Right renal pelvis (tissue), 4 donors: ENCODE measurements at regions not wholly inside any gene's neighbourhood (a gene's known extent, or its start where the extent isn't known, plus 50 kb on each side); places are given as distances from the start of the nearest gene placed in this dataset.

Experiments used
- DNase-seq, 4 donors: peaks; one replicate each; pipeline ENCODE4 v3.0.0-alpha.2; 2013; ENCODE audit warnings: low read depth in 4 of 4, low spot score in 3 of 4, missing footprints in 1 of 4

DNA sequence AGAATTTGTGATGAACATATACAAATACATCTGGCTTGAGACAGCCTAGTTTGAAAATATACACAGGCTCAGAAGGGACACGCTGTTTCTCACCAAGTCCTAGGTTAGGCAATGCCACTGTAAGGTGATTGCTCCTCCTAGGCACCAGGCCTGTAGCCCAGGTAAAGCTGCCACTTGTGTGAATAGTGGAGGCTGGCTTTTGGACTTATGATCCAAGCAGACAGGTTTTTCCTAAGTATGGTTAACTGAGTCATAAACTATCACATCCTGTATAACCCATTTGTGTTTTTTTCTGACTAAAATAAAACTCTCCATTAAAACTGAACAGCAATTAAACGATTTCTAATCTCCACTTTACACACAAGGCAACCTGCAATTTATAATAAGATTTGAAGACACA, 81.0 kb downstream of the SEMA4F start:
- DNase-seq, result no peak

DNA sequence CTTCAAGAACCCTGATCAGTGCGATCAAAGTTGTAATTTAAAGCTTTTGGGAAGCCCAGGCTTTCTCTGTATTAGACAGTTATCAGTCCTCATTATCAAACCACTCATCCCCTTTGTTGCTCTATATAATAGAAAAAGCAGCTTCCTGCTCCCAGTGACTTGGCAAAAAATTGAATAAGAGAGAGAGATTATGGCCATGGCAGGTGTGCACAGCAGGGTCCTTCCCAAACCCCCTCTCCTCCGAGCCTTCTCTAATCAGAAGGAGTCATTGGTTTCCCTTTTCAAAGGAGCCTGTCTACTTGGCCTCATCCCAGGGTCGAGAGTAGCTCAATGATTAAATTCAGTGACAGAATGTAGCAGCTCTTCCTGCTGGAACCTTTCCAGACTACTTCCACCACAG, 81.5 kb downstream of the SEMA4F start:
- no peak for DNase-seq

DNA sequence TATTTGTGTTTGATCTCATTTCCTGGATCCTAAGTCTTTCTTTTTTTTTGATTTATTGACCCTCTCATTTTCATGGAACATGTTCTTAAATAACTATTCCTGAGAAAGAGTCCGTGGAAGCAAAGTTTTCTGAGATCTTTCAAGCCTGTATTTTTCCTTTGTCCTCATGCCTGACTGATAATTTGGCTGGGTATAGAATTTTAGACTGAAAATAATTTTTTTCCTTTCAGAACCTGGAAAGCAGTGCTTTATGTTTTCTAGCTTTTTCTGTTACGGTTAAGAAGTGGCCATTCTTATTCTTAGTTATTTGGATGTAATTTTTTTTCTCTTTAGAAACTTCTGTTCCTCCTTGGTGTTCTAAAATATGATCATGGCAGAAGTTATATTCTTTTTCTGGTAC, 82.5 kb downstream of the SEMA4F start:
- DNase-seq, result no peak

DNA sequence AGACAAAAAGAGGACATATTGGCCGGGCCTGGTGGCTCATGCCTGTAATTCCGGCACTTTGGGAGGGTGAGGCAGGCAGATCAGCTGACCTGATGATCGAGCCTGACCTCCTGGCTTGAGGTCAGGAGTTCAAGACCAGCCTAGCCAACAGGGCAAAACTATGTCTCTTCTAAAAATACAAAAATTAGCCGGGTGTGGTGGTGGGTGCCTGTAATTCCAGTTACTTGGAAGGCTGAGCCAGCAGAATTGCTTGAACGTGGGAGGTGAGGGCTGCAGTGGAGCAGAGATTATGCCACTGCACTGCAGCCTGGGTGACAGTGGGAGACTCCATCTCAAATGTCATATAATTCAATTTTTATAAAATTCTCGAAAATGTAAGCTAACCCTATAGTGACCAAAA, 84.5 kb downstream of the SEMA4F start:
- no peak for DNase-seq

DNA sequence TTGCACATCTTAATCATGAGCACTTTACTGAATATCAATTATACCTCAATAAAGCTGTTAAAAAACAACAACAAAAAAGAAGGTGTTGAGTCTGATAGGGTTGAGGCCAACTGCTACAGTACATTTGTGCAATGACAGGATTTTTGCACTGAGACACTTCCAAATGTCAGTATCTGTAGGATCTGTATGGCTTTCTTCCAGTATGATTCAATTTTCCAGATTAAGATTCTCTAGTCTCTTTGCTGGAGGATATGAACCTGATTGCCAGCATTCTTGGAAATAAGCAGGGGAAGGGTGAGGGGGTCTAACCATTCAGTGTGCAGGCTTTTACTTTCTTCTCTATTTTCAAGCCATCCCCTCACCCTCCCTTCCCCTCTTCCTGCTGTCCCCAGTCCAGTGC, 85.1 kb downstream of the SEMA4F start:
- no peak for DNase-seq

DNA sequence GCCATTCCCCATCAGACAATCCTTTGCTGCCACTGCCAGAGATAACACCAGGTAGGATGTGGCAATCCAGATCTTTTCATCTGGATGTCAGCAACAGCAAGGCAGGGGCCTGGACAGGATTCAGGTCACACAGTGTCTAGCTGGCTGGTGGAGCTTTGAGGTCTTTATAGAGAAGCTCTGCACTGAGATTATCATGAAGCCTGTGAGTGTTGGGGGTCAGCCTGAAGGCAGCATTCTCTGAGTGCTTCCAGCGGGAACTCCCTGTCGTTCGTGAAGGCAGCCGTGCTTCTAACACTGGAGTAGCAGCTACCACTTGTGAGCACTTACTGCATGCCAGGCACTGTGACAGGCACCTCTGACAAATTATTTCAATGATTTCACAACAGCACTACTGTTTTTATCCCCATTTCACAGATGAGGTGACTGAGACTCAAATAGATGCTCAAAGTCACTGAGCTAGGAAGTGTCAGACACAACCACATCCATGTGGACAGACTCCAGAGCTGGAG, 85.7 kb downstream of the SEMA4F start:
- no peak for DNase-seq

DNA sequence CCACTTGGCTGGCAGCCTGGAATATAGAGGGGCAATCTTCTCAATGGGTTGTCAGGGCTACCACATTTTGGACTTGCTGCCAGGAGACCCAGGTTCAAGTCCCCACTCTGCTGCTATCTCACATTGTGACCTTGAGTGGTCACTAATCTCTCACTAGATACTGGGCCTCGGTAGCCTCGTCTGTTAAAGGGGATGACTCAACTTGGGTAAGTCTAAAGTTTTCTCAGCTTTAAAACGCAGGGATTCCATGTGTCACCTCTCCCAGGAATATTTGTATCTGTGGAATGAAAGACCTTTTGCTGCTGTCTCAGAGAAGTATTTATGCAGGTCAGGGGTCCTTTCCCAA, 86.3 kb downstream of the SEMA4F start:
- DNase-seq, result no peak

DNA sequence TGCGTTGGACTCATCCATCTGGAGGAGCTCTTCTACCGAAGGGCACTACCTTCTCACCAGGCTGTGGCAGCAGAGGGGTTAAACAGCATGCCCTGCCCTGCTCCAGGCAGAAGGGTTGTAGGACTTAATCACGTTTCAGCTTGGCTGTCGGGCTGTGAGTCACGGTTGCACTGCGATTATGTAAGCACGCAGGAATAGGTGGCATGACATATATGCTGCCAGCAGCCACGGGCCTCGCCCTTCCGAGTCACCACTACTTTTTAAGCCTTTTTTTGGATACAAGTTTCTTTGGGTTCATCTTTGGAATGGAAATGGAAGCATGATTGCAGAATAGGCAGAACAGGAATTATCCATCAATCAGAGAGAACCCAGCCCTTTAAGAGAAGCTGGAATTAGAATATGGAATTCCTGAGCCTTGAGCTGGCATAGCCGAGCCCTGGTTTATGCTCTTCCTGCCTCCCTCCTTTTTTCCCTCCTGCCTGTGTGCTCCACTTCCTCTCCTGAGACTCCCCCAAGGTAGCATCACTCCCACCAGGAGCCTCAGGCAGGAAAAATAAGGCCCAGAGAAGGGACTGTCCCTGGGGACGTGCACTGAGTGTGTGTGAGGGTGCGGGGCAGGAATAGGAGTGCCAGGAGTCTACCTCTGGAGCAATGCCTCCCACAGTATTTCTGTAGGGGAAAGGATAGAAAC, 86.8 kb downstream of the SEMA4F start:
- no peak for DNase-seq

DNA sequence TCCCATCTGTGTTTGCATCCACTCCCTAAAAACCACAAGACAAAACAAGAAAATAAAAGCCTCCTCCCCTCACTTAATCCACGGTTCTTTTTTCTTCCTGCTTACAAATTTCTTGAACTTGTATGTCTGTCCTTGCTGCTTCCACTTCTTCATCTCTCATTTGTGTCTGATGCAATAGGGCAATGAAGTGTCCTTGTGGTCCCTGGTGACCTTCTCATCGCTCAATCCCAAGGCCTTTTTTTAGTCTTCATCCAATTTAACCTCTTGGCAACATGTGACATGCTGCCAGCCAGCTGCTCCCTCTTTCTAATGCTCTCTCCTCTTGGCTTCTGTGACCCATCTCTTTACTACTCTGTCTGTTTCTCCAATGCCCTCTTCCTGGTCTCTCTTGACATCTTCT, 87.6 kb downstream of the SEMA4F start:
- no peak for DNase-seq

DNA sequence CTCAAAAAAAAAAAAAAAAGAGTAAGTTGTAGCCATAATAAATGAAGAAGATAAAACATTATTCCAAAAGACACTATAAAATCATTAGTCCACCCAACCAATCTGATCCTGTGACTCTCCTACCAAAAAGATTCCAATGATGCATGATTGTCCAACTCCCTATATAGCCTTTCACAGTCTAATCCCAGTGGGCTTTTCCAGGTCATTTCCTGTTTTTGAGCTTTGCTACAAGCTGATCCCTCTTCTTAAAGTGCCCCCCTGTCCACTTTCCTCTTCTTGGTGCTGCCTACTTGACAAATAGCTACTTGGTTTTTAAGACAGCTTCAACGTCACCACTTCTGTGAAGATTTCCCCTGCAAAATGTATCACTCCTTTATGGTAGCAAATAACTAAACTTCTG, 88.4 kb downstream of the SEMA4F start:
- DNase-seq, result no peak

DNA sequence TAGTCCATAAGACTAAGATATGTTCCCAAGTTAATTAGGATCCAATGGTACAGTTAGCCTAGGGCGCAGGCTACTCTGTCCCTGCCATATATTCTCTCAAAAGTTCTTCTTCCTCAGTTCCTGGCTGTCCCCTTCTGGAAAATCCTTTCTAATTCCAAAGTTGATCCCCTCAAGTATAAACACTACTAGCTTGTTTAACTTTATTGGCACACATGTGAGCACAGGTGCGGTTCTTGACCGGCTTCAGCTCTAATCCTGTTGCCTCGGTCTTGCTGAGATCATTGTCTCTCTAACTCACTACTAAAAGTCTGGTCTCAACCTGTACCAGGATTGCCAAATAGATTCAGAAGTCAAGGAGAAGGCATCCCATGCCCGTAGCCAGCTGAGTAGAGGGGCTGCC, 89.0 kb downstream of the SEMA4F start:
- DNase-seq, result no peak

DNA sequence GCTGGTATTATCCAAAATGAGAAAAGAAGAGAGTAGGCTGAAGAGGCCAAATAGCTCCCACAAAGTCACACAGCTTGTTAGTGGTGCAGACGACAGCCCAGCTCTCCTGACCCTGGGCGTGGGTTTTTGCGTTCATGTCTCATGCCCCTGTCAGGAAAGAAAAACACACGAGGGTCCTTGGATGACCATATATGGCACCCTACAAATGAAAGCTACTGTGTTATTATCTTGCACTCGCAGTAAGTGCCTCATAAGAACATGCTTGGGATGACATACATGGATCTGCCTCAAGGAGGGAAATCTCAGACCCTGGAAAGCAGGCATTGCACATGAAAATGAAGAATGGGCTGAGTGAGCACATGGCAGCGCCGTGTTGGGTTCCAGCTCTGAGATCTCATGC, 89.7 kb downstream of the SEMA4F start:
- no peak for DNase-seq

DNA sequence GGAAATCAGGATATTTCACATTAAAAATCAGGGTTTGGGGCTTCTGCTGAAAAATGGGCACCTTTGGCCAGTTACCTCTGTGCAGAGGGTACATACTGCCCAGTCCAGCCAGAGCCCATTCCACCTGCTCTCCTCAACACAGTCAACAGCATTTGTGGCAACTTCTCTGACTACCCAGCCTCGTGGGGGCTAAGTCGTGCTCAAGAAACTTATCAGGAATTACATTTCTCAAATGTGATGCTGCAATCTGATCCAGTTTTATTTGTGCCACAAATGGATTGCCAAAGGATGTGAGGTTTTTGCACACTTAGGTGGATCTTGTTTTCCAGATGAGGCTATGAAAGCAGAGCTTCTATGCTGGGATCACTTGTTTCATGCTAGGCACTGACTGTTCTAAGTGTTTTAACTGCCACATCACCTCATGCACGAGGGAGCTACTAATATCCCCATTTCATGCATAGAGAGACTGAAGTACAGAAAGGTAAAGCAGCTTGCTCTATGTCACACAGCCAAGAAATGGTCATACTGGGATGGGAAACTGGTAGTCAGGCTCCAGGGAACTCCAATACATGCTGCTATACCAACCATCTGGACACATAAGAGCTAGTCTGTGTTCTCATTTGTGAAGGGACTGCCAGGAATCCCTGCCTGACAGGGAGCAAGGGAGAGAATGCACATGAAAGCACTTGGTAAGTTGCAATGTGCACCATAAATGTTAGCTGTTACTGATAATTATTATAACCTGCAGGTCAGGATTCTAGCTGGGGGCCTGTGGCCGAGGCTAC, 89.0 kb upstream of the HK2 start:
- no peak for DNase-seq

DNA sequence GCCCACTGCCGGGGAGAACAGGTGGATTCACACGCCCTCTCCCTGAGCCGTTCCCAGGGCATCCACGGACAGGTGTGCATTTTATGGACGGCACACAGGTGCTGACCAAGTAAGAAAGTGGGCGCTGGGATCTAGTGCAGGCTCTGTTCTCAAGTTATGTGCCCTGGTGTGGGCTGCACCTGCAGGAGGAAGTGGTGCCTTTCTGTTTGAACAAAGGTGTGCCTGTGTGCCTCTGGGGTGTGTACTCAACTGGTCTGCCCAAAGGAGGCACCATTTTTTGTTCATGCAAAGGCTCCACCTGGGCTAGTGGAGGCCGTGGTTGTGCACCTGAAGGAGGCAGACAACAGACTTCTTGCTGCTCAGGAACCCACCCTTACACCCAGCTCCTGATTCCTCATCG, 88.2 kb upstream of the HK2 start:
- DNase-seq, result no peak

DNA sequence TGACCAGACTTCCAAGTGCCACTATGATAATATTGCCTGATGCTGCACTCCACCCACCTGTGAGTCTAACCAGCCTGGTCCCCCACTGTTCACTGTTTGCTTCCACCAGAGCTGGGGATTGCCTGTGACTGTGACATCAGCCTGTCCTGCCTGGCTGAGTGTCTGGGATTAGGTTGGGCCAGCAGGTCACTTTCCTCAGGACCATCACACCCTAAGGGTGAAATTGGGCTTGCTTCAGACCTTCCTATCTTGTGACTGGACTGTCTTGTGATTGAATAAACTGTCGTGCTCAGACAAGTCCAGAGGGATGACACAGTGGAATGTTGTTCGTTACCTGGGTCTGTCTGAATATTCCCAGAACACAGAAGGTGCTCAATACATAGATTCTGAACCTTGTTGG, 87.4 kb upstream of the HK2 start:
- no peak for DNase-seq

DNA sequence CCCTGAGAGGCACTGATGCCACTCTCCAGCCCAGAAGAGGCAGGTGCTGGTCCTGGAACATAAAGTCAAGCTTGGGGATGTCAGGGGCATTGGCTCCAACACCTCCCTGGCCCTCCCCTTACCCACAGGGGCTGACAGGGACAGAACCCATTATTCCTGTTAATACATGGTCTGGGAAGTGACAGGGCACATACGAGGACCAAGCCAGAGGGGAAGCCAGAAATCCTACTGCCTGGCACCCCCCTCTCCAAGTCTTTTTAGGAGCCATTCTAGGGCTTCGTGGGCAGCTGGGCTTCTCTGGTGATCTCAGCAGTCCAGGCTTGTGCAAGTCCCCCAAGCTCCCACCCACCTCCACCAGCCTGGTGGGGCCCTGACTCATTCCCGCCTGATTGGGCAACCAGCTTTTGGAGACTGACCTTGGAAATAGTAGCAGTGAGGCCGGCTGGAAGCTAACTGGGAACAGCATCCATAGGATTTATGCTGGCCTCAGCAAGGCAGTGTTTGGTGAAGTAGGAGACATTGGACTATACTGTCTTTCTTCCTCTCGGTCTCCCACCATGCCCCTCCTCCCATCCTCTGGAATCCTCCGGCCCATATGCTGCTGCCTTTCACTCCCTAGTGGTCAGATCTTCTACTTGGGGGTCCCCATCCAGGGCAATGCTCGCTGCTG, 86.4 kb upstream of the HK2 start:
- DNase-seq, result no peak

DNA sequence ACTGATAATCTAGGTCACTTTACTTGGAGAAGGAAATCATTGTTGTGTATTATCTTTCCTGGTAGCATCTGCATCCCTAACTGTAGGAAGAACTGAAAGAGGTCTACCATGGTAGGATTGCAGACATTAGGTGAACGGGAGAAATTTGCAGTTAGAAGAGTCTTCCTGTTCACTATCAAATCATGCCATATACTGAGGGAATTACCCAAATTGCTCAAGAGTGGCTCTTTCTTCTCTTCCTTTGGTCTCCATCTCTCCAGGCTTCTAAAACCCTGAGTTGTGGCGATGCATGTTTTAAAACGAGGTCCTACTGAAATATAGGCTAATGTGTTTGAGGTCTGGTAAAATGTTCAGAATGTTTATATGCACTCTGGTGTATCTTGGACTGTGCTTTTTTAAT, 85.3 kb upstream of the HK2 start:
- no peak for DNase-seq

DNA sequence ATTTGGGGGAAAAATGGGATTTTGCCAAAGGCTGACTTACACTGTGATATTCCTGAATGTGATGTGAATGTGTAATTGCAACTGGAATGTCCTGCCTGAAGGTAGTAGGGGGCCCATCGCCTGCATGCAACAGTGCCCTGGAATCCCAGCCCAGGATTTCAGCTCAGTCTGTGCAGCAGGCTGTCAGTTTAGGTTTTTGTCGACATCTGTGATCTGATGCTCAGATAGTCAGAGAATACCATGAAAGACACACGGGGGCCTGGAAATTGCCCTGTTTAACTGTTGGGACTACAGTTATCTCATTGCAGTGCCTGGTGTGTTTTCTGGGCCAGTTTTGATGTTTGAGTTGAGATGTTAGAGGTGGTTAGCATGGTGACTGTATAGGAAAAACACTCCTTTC, 84.5 kb upstream of the HK2 start:
- DNase-seq, result no peak

DNA sequence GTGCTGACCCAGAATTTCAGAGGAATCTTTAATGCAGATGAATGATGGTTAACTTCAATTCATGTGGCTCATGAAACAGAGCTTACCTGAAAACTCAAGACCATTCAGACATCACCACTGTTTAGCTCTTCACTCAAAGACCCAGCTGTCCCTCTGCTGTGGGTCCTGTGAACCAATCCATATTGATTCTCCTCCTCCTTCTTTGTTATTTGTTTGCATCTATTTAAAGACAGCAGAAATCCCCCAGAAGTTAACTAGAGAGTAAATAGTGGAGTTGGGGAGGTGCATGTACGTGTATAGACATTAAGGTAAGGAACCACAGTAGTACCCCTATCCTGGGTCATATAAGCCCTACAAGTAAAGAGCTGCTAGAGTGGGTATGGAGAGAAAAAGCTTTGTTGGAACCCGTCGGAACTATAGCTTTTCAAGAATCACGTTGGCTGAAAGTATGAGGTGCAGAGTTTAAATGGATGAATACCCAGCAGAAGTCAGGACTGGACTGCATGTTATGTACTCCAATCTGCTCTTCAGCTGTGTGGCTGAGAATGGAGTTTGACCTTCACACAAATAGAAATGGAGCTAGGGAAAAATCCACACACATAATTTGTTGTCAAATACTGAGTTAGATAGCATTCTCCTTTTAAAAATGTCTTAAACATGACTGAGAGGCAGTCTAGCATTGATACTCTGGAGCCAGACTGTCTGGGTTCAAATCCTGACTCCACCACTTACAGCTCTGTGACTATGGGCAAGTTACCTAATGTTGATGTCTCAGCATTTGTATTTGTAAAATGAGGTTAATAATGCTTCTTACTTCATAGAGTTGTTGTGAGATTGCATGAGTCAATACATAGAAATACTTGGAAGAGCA, 81.7 kb upstream of the HK2 start:
- DNase-seq, result no peak

DNA sequence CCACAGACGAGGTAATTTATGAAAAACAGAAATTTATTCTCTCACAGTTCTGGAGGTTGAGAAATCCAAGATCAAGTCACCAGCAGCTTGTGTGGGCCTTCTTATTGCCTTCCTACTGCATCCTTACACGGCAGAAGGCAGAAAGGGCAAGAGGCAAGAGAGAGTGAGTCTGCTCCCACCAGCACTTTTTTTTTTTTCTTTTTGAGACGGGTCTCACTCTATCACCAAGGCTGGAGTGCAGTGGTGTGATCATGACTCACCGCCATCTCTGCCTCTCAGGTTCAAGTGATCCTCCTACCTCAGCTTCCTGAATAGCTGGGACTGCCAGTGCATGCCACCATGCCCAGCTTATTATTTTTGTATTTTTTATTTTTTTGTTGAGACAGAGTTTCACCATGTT, 78.5 kb upstream of the HK2 start:
- no peak for DNase-seq

DNA sequence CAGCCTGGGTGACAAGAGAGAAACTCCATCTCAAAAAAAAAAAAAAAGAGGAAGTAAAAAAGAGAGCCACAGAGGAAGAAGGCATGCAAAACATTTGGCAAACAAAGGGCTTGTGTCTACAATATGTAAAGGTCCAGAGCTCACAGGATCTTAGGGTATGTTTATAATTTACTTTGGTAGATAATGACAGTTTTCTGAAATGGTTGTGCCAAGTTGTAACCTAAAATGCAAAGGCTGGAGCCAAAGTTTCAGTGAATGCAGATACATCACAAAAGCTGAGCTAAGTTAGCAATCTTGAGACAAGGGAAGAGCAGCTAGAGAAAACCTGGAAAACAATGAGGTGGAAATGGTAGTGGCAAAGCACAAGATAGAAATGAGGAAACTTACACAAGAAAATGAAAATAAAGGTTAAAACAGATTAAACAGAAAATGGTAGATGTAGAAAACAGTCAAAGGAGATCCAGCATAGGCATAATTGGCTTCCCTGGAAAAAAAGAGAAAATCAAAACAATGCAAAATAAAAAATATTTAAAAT, 77.5 kb upstream of the HK2 start:
- no peak for DNase-seq
